NCI-H82 (cell line): ENCODE measurements at regions not wholly inside any gene's neighbourhood (a gene's known extent, or its start where the extent isn't known, plus 50 kb on each side); places are given as distances from the start of the nearest gene placed in this dataset.

Source experiments
- DNase-seq: peaks from one replicate; lab custom pipeline; 2025; lab: John Stamatoyannopoulos, UW

DNA sequence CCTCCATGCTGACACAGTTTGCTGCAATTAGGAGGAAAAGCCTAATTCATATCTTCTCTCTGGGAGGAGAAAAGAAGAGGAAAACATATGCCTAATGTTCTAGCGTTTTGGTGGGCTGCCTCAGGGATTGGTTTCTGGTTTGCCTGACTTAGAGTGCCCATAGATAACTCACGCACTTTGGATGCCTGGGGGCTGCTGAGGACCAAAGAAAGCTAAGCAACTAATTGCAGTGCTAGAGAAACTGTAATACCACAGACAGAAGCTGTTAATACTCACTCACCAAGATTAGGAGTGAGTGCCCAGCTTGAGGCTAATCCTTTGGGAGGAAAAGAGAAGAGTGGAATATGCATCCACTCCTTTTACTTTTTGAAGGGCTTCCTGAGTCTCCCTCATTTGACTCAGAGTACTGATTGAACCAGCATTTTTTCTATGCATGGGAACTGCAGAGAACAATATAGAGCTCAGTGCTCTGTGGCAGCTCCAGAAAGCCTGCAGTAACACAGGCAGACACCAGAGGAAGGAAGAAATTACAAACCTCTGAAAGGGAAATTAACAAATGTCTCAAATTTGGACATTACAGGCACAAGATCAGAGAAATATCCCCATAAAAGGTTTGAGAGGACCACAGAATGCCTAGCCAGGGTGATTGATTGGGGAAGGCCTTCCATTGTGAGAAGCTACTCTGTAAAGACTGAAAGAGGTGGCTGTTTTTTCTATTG is 666.4 kb downstream of the OLFM4 start:
- peak; percentile 90 for DNase-seq

DNA sequence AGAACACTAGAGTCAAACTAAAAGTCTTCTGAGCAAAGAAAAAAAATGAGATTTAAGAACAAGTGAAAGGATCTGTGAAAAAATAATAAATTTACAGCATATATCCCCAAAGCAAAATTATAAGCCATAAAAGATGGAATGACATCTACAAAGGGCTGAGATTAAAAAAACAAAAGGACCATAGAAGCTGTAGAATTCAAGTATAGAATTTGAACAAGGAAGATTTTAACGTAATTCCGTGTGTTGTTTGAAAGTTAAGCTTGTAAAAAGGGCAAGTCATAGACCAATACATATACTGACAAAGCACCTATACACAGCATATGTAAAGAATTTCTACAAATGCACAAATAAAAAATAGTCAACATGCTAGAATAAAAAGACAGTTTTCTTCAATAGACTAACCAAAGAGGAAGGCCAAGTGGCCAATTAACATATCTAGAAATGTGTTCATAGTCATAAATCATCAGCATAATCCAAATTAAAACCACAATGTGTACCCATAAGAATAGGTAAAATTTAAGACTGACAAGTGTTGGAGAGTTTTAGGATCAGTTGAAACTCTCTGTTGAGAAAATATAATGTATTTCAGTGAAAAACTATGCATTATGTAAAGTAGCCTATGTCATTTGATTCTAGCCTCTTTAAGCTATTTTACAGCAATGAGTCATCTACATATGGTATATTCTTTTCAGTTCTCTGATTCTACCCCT is 674.9 kb downstream of the OLFM4 start:
- no peak for DNase-seq

DNA sequence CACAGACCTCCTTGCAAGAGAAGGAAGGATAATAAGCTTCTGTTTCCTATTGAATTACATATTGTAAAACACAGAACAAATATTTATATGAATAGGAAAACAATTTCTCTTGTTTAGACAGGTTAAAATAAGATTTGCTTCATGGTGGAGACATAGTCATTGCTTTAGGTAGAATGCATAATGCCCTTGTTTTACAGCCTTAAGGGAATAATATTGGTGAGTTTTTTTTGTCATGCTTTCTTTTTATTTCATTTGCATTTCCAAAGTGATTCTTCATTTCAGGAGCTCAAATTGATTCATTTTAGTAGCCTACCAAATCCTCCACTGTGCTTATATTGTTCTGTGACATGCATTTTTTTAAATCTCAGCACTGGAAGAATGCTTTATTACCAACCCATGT is 690.7 kb downstream of the OLFM4 start:
- no peak for DNase-seq

DNA sequence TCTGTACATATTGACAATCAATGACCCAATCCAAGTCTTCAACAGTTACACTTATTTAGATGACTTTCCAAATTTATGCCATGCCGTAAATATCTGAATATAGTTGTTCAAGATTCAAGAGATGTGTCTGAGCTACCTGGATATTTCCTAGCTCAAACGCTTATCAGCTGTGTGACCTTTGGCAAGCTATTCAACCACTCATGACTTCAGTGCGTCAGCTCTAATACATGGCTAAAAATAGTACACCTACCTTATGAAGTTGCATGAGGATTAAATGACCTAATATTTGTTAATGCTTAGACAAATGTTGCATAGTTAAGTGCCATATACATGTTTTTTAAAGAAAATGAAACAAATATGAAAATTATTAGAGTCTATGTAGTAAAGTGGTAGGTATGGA is 704.1 kb downstream of the OLFM4 start:
- no peak for DNase-seq

DNA sequence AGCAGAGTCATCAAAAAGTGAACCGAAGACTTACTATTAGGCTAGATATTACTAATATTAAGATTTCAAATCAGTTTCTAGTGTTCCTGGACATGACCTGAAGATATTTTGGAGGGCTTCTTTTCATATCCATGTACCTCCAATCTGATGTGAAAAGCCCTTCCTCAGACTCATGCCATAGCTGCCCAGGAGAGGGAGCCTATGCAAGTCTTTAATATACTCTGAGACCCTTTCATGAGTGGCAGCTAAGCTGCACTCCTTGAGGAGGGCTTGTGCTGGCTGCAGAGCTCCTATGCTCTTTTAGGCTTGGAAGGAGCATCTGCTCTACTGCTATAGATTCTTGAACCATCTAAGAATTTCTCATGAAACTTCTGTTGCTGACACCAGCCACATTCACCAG is 715.3 kb downstream of the OLFM4 start:
- peak; percentile 60 for DNase-seq

DNA sequence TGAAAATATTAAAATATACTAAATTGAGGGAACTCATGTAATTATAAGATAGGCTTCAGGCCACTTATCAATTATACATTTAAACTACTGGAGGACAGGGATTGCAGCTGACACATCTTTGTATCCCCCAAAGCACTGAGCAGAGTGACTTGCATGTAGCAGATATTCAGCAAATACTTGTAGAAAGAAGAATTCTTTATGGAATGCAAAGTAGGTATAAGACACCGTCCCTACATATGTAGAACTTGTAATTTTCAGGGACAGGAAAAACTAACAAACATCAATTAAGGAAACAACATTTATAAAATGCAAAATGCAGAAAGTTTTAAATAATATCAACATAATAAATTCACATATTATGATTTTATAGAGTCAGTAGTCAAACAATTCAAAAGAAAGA is 719.2 kb downstream of the OLFM4 start:
- no peak for DNase-seq

DNA sequence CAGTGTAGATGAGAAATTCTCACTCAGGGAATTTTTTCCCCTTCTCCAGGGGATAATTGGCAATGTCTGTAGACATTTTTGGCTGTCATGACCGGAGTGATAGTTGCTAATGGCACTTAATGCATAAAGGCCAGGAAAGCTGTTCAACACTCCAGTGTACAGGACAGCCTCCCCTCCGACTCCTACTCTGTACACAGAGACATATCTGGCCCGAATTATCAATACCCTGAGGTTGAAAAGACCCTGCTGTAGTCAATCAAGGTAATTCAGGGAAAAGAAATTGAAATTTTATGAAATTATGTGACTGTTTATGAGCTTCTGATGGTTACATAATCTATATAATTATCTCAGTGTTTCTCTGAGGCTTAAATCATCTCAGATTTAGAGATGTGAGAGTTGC is 720.7 kb downstream of the OLFM4 start:
- no peak for DNase-seq

DNA sequence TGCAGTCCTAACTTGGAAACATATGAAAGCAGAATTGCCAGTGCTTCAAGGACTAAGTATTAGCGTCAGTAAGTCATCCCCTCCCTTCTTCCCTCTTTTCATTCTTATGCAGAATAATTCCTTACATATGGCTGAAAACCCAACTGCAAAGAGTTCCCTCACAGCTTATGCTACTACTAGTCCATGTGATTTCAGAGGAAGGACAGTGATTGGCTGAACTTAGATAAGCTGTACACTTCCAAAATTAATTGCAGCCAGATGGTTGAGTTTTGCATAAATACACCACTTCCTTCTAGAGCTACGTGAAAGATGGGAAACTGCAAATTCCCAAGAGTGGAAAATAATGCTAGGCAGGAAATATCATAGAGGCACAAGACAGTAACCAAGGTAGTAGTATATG is 730.4 kb downstream of the OLFM4 start:
- DNase-seq = peak; percentile 53

DNA sequence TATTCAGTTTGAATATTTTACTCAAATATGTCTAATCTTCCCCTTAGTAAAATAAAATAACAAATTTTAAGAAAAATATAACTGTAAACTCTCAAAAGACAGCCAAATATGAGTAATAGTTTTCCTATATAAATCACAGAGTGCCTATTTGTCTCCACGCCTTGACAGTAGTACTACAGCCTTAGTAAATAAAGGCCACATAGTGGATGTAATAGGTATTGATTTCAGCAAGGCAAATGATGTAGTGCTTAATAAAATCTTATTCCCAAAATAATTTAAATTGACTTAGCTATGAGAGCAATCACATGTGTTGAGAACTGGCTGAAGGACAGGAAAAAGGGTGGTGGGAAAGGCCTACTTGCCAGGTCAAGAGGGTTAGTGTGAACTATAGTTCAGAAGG is 747.2 kb downstream of the OLFM4 start:
- DNase-seq = peak; percentile 21

DNA sequence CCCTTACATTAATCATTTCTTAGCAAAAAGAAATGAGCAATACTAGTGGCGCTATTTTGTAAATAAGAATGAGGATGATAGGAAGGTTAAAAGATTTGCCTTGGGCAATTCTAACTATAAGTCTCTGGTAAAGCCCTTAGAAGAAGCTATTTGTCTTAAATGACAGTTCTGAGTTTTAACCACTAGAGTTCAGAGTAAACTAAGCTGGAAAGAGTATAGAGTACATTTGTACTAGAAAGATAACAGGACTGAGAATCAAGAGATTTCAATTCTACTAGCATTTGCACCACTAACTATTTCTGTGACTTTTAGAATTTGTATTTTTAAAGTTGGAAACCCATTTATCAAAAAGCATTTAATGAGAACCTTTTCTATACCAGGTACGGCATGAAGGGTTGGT is 750.3 kb downstream of the OLFM4 start:
- peak; percentile 45 for DNase-seq

DNA sequence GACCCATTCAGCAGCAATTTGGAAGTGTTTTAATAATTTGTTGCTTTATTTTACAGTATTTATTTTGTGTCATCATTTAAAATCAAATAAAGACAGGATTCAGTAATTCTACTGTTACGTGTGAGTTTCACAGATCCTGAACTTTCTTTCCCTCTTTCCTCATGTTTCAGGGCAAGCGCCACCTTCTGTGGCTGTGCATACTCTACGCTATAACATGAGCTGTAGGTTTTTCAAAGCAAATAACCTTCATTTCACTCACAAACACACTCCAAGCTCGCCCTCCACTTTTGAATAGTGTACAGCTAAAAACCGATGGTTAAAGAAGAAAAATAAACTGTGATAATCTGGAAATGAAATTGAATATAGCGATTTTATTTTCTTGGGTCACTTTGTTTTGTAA is 753.3 kb downstream of the OLFM4 start:
- peak; percentile 41 for DNase-seq

DNA sequence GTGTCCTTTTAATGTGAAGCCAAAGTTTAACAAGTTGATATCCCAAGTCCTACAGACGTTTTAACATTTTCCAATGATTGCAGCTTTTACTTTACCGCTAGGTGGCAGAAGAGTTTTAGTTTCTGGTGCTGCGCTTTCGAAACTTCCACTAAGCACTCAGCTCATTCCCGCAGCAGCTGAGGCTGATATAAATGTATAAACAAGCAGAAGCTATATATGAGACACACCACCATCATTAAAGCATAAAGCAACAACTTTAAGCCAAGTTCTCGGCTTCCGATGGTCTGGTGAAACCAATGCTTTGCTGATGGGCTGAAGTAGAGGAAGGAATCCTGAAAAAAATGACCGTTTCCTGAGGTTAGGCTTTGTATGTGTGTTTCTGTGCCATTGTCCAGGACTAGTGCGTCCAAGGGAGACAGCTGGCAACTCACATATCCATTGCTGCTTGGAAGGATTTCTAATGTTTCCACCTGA is 753.9 kb downstream of the OLFM4 start:
- peak; percentile 93 for DNase-seq

DNA sequence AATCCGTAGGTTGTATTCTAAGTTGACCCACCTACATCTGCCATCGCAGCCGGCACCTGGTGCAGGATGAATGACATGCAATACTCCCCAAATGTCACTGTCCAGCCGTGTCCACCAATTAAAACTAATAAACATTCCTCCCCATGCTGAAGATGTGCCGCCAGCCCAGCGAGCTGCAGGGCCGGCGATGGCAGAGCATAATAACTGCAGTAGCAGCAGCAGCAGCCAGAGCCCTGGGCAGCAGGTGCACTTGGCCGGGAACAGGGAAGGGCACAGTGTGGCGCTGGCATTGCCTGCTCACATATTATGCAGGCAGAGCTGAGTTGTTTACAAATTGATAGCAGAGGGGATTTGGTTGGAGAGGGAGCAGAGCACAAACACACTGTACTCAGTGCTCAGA is 754.9 kb downstream of the OLFM4 start:
- peak; percentile 28 for DNase-seq

DNA sequence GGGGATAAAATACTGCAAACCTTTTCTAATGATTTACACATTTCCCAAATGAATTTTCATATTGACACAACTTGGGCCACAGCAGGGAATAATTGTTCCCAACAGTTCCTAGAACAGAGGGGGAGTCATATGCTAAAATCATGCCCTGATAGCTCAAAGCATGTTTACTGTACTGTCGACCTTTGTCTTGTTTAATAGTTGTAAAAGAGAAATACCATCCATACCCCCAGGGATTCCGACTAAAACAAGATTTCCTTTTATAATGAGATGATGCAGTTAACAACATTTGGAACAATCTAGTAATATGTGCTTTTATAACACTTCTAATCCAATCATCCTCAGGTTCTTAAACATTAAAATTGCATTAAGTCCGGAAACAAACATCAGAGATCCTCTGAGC is 759.7 kb downstream of the OLFM4 start:
- peak; percentile 88 for DNase-seq

DNA sequence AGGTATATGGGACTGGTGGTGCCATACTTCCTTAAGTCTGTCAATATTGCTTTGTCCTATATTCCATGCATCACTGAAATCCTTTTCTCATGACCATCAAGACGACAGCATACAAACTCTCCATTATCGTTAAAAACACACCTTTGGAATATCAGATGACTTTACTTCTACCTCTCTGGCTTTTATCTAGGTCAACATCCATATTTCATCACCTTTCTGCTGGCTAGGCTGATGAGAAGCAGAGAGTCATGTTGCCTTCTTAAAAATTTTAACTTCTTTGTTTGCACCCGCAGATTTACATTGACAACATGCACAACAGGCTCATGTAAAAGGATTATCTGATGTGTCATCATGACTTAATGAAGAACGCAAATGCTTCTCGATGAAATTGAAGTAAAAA is 771.4 kb downstream of the OLFM4 start:
- DNase-seq = no peak

DNA sequence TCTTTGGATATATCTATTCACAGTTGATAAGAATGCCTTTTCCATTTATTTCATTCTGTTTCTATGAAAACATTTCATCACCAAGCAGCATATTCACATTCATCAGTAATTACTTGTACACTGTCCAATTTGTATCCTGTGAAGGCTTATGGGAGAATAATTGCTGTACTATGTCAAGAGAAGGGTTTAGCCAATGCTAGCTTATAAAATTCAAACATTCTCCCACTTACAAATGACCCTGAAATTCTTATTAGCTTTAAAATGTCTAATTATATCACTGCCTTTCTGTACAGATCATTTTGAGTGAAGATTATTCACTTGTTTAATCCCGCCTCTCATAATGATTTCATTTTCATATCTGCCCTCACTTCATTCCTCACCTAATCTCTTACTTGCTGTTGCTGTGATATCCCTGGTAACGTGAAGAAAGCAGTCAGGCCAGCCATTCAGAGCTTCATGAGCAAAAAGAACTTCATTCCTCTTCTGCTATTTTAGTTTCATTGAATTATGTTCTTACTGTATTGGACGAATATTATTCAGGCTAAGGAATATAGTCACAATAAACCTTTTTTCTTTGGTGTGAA is 778.7 kb downstream of the OLFM4 start:
- DNase-seq = no peak

DNA sequence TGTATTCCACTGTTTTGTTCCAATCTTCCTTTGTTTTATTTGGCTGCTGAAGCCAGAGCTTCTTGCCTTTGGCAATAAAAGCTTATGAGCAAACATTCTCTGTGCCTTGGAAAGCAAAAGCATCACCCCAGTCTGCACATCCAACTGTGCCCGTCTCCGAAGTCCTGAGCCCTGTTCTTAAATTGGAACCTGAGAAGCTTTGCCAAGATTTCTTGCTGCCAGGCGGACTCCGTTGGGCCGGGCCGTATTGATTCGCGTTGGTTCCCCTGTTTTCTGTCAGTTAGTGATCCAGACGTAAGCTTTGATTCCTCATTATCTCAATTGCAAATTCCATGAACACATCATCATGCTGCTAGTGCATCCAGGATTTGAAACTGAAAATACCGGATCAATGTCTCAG is 793.0 kb downstream of the OLFM4 start:
- no peak for DNase-seq

DNA sequence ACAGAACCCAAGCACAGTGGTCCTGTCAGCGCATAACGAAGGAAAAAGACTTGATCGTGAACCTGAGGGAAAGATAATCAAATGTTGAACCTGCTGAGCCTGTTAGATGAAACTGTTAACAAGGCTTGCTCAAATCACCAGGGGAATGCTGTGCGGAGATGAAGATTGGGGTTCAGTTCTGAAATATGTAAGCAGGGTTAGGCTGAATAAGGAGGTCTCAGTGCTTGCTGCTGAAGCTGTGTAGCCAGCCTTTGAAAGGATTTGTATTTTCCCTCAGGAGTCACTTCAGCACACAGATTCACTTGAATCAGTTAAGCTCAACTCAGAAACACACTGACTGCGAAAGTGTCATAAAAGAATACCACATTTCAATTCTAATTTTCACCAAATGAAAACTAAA is 793.5 kb downstream of the OLFM4 start:
- no peak for DNase-seq

DNA sequence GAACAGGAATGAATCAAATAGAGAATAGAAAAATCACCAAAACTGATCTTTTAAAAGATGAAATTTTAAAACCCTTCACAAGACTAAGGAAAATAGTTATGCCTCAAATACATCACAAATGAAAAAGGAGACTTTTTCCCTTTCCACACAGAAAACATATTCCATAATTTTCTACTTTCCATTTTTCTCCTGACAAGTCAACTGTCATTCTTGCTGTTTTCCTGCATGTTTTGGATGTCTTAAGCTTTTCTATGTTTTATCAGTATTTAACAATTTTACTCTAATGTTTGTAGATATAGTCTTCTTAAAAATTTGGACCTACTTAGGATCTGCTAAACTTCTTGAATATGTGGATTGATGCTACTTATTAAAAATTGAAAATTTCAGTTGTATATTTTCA is 810.8 kb downstream of the OLFM4 start:
- no peak for DNase-seq

DNA sequence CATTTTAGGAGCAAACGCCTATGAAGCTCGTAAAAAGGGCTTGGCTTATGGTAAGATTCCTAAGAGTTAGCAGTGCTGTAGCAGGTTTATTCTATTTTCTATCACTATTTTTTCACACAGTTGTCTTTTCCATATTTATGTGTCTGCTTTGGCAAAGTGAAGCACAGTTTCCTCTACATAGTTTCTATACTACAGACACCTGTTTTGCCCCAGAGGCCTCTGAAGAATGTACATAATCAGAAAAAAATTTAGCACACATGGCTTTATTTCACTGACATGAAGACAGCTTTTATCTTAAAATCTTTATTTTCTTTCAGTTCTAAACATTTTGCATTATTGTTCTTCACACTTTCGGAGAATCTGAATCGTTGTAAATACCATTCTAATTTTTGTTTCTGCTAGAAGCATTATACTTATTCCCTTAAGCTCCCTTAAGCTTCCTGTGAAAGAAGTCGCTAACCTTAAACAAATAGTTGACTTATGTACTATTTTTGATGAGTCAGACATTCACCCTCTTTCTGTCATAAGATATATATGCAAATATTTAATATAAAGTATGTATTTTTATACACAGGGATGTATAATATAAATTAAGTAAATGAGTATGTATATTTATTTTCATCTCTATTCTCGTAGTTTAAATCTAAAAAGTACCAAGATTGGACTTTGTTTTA is 816.0 kb downstream of the OLFM4 start:
- peak; percentile 18 for DNase-seq

DNA sequence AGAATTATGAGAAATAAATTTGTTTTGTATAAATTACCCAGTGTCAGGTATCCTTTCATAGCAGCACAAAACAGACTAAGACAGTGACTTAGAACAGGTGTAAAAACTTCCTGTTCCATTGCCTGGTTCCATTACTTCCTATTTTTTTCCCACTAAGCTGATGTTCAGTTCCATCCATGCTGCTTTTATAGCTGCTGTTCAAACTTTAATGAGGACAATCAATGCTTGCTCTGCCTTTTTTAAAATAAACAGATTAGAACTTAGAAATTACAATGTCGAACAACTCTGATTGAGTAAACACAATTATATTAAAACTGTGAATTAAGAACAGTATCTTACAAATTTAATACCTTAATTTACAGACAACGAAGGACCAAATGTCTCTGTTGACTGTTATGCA is 818.9 kb downstream of the OLFM4 start:
- DNase-seq = no peak

DNA sequence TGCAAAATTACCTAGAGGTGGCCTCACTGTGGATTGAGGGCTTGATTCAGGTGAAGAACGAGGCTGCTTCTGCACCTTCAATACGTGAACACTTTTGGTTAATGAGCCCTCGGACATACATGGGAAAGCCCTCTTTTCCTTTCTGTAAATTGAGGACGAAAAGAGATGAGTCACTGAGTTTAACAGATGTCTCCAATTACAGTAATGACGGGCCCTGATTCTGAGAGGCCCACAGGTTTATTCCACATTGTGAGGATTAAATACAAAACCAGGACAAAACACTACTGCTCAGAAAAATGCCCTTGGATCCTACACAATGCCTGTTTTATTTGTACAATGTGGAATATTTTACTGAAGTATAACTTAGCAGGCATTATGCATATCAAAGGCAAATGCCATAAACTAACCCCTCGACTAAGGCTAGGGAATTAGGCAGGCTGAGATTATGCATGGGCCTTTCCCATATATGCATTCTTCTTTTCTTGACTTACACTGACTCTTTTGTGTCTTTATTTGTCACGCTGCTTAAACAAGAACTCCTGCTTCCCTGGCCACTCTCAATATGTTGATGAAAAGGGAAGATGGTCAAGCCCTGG is 819.9 kb downstream of the OLFM4 start:
- peak; percentile 76 for DNase-seq
